ENCODE measurements at regions not wholly inside any gene's neighbourhood (a gene's known extent, or its start where the extent isn't known, plus 50 kb on each side); places are given as distances from the start of the nearest gene placed in this dataset.
A peak's percentile ranks its signal among the peaks of the same experiment; 100 is the strongest.

- Mint-ChIP-seq H3K27me3 (ENCODE audit: insufficient read depth, low read depth, poor library complexity) (no peaks in the 10 kb centered on the region), H3K4me3 (no peak overlapping the region), H3K9me3 (no peaks in the 10 kb centered on the region), H3K4me1 (peaks cover 20% of the 10 kb centered on the region), H3K27ac (no peak overlapping the region), H3K36me3 (ENCODE audit: low read depth) (no peaks in the 10 kb centered on the region)
- DNase-seq (ENCODE audit: low spot score), result no peak
- Histone ChIP-seq H3K4me1 (ENCODE audit: insufficient read depth) (peaks cover 9% of the 10 kb centered on the region), H3K27me3 (ENCODE audit: insufficient read depth) (no peaks in the 10 kb centered on the region), H2AFZ (no peak overlapping the region), H3K4me2 (no peak overlapping the region), H3K36me3 (ENCODE audit: insufficient read depth) (no peaks in the 10 kb centered on the region), H3F3A (replicated peaks; ENCODE audit: low read depth) (no peaks in the 10 kb centered on the region), H3K4me3 (no peak overlapping the region), H3K9me2 (ENCODE audit: insufficient read depth) (no peaks in the 10 kb centered on the region), H3K27ac (ENCODE audit: low read depth) (no peak overlapping the region), H4K20me1 (replicated peaks; ENCODE audit: insufficient read depth) (no peaks in the 10 kb centered on the region), H3K79me2 (replicated peaks; ENCODE audit: insufficient read depth) (no peaks in the 10 kb centered on the region)
- TF ChIP-seq EZH2 (IDR thresholded peaks at IDR 0.05; ENCODE audit: low read depth, unreplicated experiment), result no peak
- no peak for TF ChIP-seq STAT1 (IDR thresholded peaks at IDR 0.05; ENCODE audit: unreplicated experiment)
- no peak for TF ChIP-seq POLR2AphosphoS5 (IDR thresholded peaks at IDR 0.05; ENCODE audit: low read depth)
- no peak for TF ChIP-seq ZNF462 (CRISPR knock-in tag; IDR thresholded peaks at IDR 0.05)
- no peak for TF ChIP-seq CREB1 (CRISPR knock-in tag; IDR thresholded peaks at IDR 0.05; ENCODE audit: low read depth)
- no peak for ATAC-seq
Measured at GRCh38 chr10:105968666-105969065, 1195.8 kb downstream of the SORCS1 start.

DNA sequence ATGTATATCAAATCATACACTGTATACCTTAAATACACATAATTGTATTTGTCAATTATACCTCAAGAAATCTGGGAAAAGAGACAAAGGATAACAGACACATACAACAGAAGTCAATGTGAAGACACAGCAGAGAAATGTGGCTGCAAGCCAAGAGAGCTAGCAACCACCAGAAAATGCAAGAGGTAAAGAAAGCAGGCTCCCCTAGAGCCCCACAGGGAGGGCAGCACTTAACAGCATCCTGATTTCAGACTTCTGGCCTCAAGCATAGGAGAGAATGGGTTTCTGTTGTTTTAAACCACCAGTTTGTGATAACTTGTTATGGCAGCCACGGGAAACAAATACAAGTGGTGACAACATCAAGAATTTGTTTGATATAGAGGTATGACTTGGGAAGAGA is 1197.2 kb downstream of the SORCS1 start:
- ATAC-seq (peak; percentile 41; the same call in 2 of the 3 replicates), DNase-seq (ENCODE audit: low spot score) (peak; percentile 25)
- Histone ChIP-seq H3K27me3 (ENCODE audit: insufficient read depth) (no peaks in the 10 kb centered on the region), H3K79me2 (replicated peaks; ENCODE audit: insufficient read depth) (no peaks in the 10 kb centered on the region), H3K36me3 (ENCODE audit: insufficient read depth) (no peaks in the 10 kb centered on the region), H2AFZ (no peak overlapping the region), H3K9me2 (ENCODE audit: insufficient read depth) (no peaks in the 10 kb centered on the region), H3K27ac (ENCODE audit: low read depth) (no peak overlapping the region), H3F3A (replicated peaks; ENCODE audit: low read depth) (no peaks in the 10 kb centered on the region), H4K20me1 (replicated peaks; ENCODE audit: insufficient read depth) (no peaks in the 10 kb centered on the region), H3K4me1 (ENCODE audit: insufficient read depth) (no peaks in the 10 kb centered on the region; the same call in 1 of the 2 replicates), H3K4me2 (no peak overlapping the region), H3K4me3 (no peak overlapping the region)
- H3K36me3 Mint-ChIP-seq (ENCODE audit: low read depth), result no peaks in the 10 kb centered on the region
- H3K27me3 Mint-ChIP-seq (ENCODE audit: insufficient read depth, low read depth, poor library complexity), result no peaks in the 10 kb centered on the region
- H3K4me1 Mint-ChIP-seq, result peaks cover 9% of the 10 kb centered on the region; the same call in 2 of the 3 replicates
- H3K9me3 Mint-ChIP-seq, result no peaks in the 10 kb centered on the region
- no peak overlapping the region for H3K27ac Mint-ChIP-seq
- H3K4me3 Mint-ChIP-seq, result no peak overlapping the region
- TF ChIP-seq STAT1 (IDR thresholded peaks at IDR 0.05; ENCODE audit: unreplicated experiment), result no peak
- no peak for TF ChIP-seq EZH2 (IDR thresholded peaks at IDR 0.05; ENCODE audit: low read depth, unreplicated experiment)
- TF ChIP-seq EZH2phosphoT487 (IDR thresholded peaks at IDR 0.05; ENCODE audit: unreplicated experiment), result no peak
- no peak for TF ChIP-seq NANOG (IDR thresholded peaks at IDR 0.05; ENCODE audit: borderline replicate concordance)
- TF ChIP-seq ZNF331 (CRISPR knock-in tag; IDR thresholded peaks at IDR 0.05; ENCODE audit: low read depth), result no peak
- TF ChIP-seq, protein P1, sequence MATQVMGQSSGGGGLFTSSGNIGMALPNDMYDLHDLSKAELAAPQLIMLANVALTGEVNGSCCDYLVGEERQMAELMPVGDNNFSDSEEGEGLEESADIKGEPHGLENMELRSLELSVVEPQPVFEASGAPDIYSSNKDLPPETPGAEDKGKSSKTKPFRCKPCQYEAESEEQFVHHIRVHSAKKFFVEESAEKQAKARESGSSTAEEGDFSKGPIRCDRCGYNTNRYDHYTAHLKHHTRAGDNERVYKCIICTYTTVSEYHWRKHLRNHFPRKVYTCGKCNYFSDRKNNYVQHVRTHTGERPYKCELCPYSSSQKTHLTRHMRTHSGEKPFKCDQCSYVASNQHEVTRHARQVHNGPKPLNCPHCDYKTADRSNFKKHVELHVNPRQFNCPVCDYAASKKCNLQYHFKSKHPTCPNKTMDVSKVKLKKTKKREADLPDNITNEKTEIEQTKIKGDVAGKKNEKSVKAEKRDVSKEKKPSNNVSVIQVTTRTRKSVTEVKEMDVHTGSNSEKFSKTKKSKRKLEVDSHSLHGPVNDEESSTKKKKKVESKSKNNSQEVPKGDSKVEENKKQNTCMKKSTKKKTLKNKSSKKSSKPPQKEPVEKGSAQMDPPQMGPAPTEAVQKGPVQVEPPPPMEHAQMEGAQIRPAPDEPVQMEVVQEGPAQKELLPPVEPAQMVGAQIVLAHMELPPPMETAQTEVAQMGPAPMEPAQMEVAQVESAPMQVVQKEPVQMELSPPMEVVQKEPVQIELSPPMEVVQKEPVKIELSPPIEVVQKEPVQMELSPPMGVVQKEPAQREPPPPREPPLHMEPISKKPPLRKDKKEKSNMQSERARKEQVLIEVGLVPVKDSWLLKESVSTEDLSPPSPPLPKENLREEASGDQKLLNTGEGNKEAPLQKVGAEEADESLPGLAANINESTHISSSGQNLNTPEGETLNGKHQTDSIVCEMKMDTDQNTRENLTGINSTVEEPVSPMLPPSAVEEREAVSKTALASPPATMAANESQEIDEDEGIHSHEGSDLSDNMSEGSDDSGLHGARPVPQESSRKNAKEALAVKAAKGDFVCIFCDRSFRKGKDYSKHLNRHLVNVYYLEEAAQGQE (IDR thresholded peaks at IDR 0.05; ENCODE audit: unreplicated experiment), result no peak
- no peak for TF ChIP-seq JUNB (IDR thresholded peaks at IDR 0.05; ENCODE audit: unreplicated experiment)
- TF ChIP-seq CREB1 (CRISPR knock-in tag; IDR thresholded peaks at IDR 0.05; ENCODE audit: low read depth), result no peak
- no peak for TF ChIP-seq ZNF114 (CRISPR knock-in tag; IDR thresholded peaks at IDR 0.05)
- TF ChIP-seq POLR2AphosphoS5 (IDR thresholded peaks at IDR 0.05; ENCODE audit: low read depth), result no peak

All from GM23338 (cell line).